SKM-1 treated with dmso at 0.1 percent for 144 hours (cell line): ENCODE measurements at regions not wholly inside any gene's neighbourhood (a gene's known extent, or its start where the extent isn't known, plus 50 kb on each side); places are given as distances from the start of the nearest gene placed in this dataset.
"Not testable (repeated sequence)": the region's sequence is repeated elsewhere in the genome, so short reads cannot be mapped to it uniquely, and the experiment has no call there.

ENCODE experiments used
- DNase-seq: peaks from one replicate; lab custom pipeline; 2025; ENCODE audit not compliant: unreplicated experiment; lab: John Stamatoyannopoulos, UW

- no peak for DNase-seq
Measured at GRCh38 chr9:88596376-88596775, 61.4 kb downstream of the NXNL2 start.

GRCh38 chr9:88604836-88605511 is 70.0 kb downstream of the NXNL2 start:
- DNase-seq, result no peak

- no peak for DNase-seq
Measured at GRCh38 chr9:88605512-88606362, 70.8 kb downstream of the NXNL2 start.

GRCh38 chr9:88614359-88614758 is 79.4 kb downstream of the NXNL2 start:
- no peak for DNase-seq

GRCh38 chr9:88623698-88624097 is 88.7 kb downstream of the NXNL2 start:
- DNase-seq, result no peak

GRCh38 chr9:88628114-88628513 is 93.1 kb downstream of the NXNL2 start:
- DNase-seq, result no peak

- DNase-seq, result no peak
Measured at GRCh38 chr9:88628811-88629210, 93.8 kb downstream of the NXNL2 start.

- DNase-seq, result not testable (repeated sequence)
Measured at GRCh38 chr9:88630574-88630973, 95.6 kb downstream of the NXNL2 start.

- DNase-seq, result no peak
Measured at GRCh38 chr9:88635151-88635550, 100.2 kb downstream of the NXNL2 start.

- no peak for DNase-seq
Measured at GRCh38 chr9:88641456-88642240, 106.7 kb downstream of the NXNL2 start.

GRCh38 chr9:88642336-88642735 is 107.4 kb downstream of the NXNL2 start:
- no peak for DNase-seq

- DNase-seq, result no peak
Measured at GRCh38 chr9:88643931-88644330, 109.0 kb downstream of the NXNL2 start.

- DNase-seq, result no peak
Measured at GRCh38 chr9:88645172-88645878, 110.3 kb downstream of the NXNL2 start.

GRCh38 chr9:88645879-88646199 is 110.9 kb downstream of the NXNL2 start:
- no peak for DNase-seq

GRCh38 chr9:88646539-88647300 is 111.7 kb downstream of the NXNL2 start:
- no peak for DNase-seq

- no peak for DNase-seq
Measured at GRCh38 chr9:88651682-88652633, 117.0 kb downstream of the NXNL2 start.

GRCh38 chr9:88652876-88653275 is 117.9 kb downstream of the NXNL2 start:
- no peak for DNase-seq

GRCh38 chr9:88653406-88653805 is 118.4 kb downstream of the NXNL2 start:
- no peak for DNase-seq

- no peak for DNase-seq
Measured at GRCh38 chr9:88653911-88654310, 118.9 kb downstream of the NXNL2 start.
